Breast epithelium (tissue), 4 donors: ENCODE measurements at regions not wholly inside any gene's neighbourhood (a gene's known extent, or its start where the extent isn't known, plus 50 kb on each side); places are given as distances from the start of the nearest gene placed in this dataset.
A peak's percentile ranks its signal among the peaks of the same experiment; 100 is the strongest.

Experiments used
- DNase-seq, 2 donors: peaks; one replicate each; pipeline ENCODE4 v3.0.0-alpha.2; 2019; ENCODE audit warnings: low spot score in 2 of 2
- H3K27ac ChIP-seq, 2 donors: fragments of 200-600 bp; sonication (generic) in 1 of 2; one replicate each; pipeline ENCODE4 v1.5.1; 2016 to 2019; ENCODE audit warnings: mild to moderate bottlenecking in 1 of 2
- H3K27me3 ChIP-seq, 2 donors: fragments of 200-600 bp; sonication (generic) in 1 of 2; one replicate each; pipeline versions ENCODE4 v1.5.1 to v1.6.0; 2017 to 2019; ENCODE audit warnings: control low read depth in 1 of 2, mild to moderate bottlenecking in 1 of 2
- H3K36me3 ChIP-seq: fragments of 200-600 bp; one replicate; pipeline ENCODE4 v1.5.1; 2019
- H3K4me1 ChIP-seq, 2 donors: fragments of 200-600 bp; sonication (generic); one replicate each; pipeline ENCODE4 v1.5.1; 2016 to 2019; ENCODE audit warnings: control low read depth in 1 of 2
- H3K4me3 ChIP-seq, 3 donors: fragments of 200-600 bp; sonication (generic); 1 replicate in 2 of 3; 2 replicates in 1 of 3; pipeline ENCODE4 v1.5.1; 2016 to 2019; ENCODE audit warnings: mild to moderate bottlenecking in 3 of 3, moderate library complexity in 2 of 3
- H3K9me3 ChIP-seq, 2 donors: fragments of 200-600 bp; sonication (generic) in 1 of 2; one replicate each; pipeline ENCODE4 v1.5.1; 2016 to 2019; ENCODE audit warnings: control low read depth in 1 of 2
- CTCF ChIP-seq, 3 donors: fragments of 450-650 bp; IDR thresholded peaks; one replicate each; pipeline ENCODE4 v1.5.1; 2016 to 2017; ENCODE audit warnings: antibody characterized with exemption in 3 of 3, mild to moderate bottlenecking in 3 of 3, moderate library complexity in 3 of 3
- POLR2A ChIP-seq: fragments of 450-650 bp; IDR thresholded peaks from one replicate; pipeline ENCODE4 v1.6.1; 2016; ENCODE audit warnings: antibody characterized with exemption, mild to moderate bottlenecking, moderate library complexity
- POLR2AphosphoS5 ChIP-seq, 3 donors: sonication (generic); formaldehyde crosslinking; IDR thresholded peaks; one replicate each; pipeline ENCODE4 v1.6.1; 2017; ENCODE audit warnings: antibody characterized with exemption in 3 of 3
- intact Hi-C: fragments of 100-400 bp; cut with DNase I; formaldehyde crosslinking; loops from one replicate; pipeline ENCODE4 v1.15.1; 2023; ENCODE audit warnings: low total_unique reads

- TF ChIP-seq POLR2A (no peak), CTCF (IDR thresholded peaks at IDR 0.05) (no peak), POLR2AphosphoS5 (IDR thresholded peaks at IDR 0.05) (no peak)
- no peaks in the 10 kb centered on the region for H3K36me3 ChIP-seq
- no peaks in the 10 kb centered on the region for H3K9me3 ChIP-seq
- intact Hi-C loops = no loop called here
- H3K27ac ChIP-seq = no peak overlapping the region
- H3K4me1 ChIP-seq = no peaks in the 10 kb centered on the region
- no peak for DNase-seq
- no peak overlapping the region for H3K4me3 ChIP-seq
- H3K27me3 ChIP-seq = no peaks in the 10 kb centered on the region
Measured at GRCh38 chr2:8472545-8473323, 209.1 kb upstream of the ID2 start.

GRCh38 chr2:8475349-8476031 lies 206.4 kb upstream of the ID2 start:
- H3K9me3 ChIP-seq = no peaks in the 10 kb centered on the region
- intact Hi-C loops = no loop called here
- H3K36me3 ChIP-seq = no peaks in the 10 kb centered on the region
- peak overlapping the region; percentile 33 to 54 for H3K27ac ChIP-seq
- no peak overlapping the region for H3K4me3 ChIP-seq
- no peak for DNase-seq
- H3K27me3 ChIP-seq = no peaks in the 10 kb centered on the region
- TF ChIP-seq CTCF (IDR thresholded peaks at IDR 0.05) = no peak
- no peak for TF ChIP-seq POLR2A
- TF ChIP-seq POLR2AphosphoS5 (IDR thresholded peaks at IDR 0.05) = no peak
- no peaks in the 10 kb centered on the region for H3K4me1 ChIP-seq

- intact Hi-C loops = no loop called here
- DNase-seq = peak in 1 of 2 donors; percentile 47
- peak overlapping the region in 1 of 3 donors; percentile 1 for H3K4me3 ChIP-seq
Measured at GRCh38 chr2:8477552-8478470, 204.0 kb upstream of the ID2 start.

GRCh38 chr2:8478471-8478793 lies 203.4 kb upstream of the ID2 start:
- no peaks in the 10 kb centered on the region for H3K4me1 ChIP-seq
- DNase-seq = no peak
- no peak overlapping the region for H3K4me3 ChIP-seq
- H3K9me3 ChIP-seq = no peaks in the 10 kb centered on the region
- H3K27ac ChIP-seq = peak overlapping the region; percentile 75 to 85
- intact Hi-C loops = no loop called here
- no peaks in the 10 kb centered on the region for H3K36me3 ChIP-seq
- TF ChIP-seq CTCF (IDR thresholded peaks at IDR 0.05) = no peak
- no peak for TF ChIP-seq POLR2A
- no peak for TF ChIP-seq POLR2AphosphoS5 (IDR thresholded peaks at IDR 0.05)
- no peaks in the 10 kb centered on the region for H3K27me3 ChIP-seq

More at GRCh38 chr2:8477552-8478470, 204.0 kb upstream of the ID2 start:
- Histone ChIP-seq H3K36me3 (no peaks in the 10 kb centered on the region), H3K4me1 (no peaks in the 10 kb centered on the region), H3K27me3 (no peaks in the 10 kb centered on the region), H3K27ac (peak overlapping the region; percentile 75 to 85), H3K9me3 (no peaks in the 10 kb centered on the region)
- TF ChIP-seq CTCF (IDR thresholded peaks at IDR 0.05) (no peak), POLR2A (no peak), POLR2AphosphoS5 (IDR thresholded peaks at IDR 0.05) (no peak)
